Fibroblast of villous mesenchyme (primary cell): ENCODE measurements at regions not wholly inside any gene's neighbourhood (a gene's known extent, or its start where the extent isn't known, plus 50 kb on each side); places are given as distances from the start of the nearest gene placed in this dataset.
"Not testable (repeated sequence)": the region's sequence is repeated elsewhere in the genome, so short reads cannot be mapped to it uniquely, and the experiment has no call there.

Experiments
- DNase-seq: peaks from one replicate; pipeline ENCODE4 v3.0.0-alpha.2; 2010; ENCODE audit warnings: low read depth
- H3K4me3 ChIP-seq: 2 replicates; pipeline ENCODE4 v1.5.1; 2011; ENCODE audit warnings: low read depth, mild to moderate bottlenecking, low read length
- TF ChIP-seq, protein P1 (sequence below): IDR thresholded peaks from 2 replicates; pipeline ENCODE4 v1.5.1; 2012; ENCODE audit warnings: low read depth, mild to moderate bottlenecking, low read length; ENCODE audit not compliant: insufficient read depth

DNA sequence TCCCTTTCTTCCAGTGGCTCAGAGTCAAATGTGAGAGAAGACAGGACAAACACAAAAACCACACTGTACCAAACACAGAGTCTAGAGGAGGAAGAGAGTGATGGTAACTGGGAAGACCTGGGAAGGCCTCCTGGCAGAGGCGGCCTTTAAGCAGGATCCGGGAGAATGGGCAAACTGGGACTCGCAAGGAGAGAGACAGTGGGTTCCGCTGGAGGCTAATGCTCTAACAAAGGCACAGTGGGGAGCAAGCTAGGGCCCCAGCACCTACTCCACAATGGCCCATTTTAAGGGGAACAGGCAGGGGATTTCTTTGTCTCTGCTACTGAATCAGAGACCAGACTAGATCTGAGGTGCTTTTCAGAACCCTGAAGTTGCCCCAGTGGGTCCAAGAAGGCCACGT, 81.4 kb upstream of the HES1 start:
- no peak for DNase-seq
- TF ChIP-seq, protein P1, sequence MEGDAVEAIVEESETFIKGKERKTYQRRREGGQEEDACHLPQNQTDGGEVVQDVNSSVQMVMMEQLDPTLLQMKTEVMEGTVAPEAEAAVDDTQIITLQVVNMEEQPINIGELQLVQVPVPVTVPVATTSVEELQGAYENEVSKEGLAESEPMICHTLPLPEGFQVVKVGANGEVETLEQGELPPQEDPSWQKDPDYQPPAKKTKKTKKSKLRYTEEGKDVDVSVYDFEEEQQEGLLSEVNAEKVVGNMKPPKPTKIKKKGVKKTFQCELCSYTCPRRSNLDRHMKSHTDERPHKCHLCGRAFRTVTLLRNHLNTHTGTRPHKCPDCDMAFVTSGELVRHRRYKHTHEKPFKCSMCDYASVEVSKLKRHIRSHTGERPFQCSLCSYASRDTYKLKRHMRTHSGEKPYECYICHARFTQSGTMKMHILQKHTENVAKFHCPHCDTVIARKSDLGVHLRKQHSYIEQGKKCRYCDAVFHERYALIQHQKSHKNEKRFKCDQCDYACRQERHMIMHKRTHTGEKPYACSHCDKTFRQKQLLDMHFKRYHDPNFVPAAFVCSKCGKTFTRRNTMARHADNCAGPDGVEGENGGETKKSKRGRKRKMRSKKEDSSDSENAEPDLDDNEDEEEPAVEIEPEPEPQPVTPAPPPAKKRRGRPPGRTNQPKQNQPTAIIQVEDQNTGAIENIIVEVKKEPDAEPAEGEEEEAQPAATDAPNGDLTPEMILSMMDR, result no peak
- no peak overlapping the region for H3K4me3 ChIP-seq

DNA sequence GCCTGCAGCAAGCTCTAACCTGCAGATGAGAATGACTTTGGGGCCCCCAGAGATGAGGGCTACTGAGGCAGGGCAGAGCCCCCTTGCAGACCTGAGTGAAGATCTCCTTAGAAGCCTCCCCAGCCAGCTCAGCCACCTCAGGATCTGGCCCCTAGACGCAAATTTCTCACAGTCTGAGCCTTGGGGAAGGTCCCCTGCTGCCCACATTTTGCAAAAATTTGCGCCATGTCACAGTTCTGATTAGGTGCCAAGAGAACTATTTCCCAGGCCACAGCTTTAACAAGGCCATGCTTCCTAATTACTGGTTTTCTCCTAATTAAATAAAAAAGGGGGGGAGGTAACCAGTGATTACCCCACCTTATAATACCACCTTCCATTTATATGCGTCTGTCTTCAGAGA, 81.0 kb upstream of the HES1 start:
- H3K4me3 ChIP-seq, result no peak overlapping the region
- DNase-seq, result no peak
- TF ChIP-seq, protein P1, result no peak

DNA sequence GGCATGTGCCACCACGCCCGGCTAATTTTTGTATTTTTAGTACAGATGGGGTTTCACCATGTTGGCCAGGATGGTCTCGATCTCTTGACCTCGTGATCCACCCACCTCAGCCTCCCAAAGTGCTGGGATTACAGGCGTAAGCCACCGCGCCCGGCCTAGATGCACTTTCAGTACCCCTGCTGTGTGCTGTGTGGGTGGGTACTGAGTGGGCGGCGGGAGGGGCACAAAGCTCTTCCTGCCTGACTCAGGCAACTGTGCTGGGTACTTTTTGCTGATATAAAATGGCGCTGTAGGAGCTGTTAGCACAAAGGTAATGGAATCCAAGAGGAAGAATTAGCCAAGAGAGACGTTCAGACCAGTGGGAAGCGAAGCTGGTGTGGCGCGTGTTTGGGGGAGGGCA, 79.6 kb upstream of the HES1 start:
- not testable (repeated sequence) for H3K4me3 ChIP-seq, DNase-seq

DNA sequence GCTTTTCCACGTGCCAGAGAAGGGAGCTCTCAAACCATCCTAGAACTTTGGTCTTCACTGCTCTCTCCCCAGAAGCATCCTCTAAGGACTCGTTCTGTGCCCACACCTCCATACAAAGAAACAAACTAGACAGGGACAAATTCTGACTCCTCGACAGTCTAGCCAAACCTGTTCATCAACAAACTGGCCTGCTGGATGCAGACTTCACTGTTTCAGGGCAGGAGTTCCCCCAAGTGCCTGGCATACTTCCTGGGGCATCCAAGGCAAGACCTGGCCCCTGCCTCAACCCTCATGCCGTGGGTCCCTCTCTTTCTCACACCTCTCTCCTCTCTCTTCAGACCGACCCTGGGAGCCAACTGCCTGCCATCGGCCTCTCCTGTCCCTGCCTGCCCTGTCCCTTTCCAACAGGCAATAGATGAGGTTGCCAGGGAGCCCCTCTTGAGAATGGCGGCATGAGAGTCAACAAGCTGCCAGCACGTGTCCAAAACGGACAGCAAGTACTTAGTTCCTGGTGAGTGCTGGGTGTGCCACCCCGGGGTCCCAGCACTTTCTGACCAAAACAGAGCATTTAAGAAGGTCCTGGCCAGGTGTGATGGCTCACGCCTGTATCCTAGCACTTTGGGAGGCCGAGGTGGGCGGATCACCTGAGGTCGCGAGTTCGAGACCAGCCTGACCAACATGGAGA, 79.1 kb upstream of the HES1 start:
- H3K4me3 ChIP-seq, result no peak overlapping the region
- TF ChIP-seq, protein P1, result no peak
- DNase-seq, result no peak

DNA sequence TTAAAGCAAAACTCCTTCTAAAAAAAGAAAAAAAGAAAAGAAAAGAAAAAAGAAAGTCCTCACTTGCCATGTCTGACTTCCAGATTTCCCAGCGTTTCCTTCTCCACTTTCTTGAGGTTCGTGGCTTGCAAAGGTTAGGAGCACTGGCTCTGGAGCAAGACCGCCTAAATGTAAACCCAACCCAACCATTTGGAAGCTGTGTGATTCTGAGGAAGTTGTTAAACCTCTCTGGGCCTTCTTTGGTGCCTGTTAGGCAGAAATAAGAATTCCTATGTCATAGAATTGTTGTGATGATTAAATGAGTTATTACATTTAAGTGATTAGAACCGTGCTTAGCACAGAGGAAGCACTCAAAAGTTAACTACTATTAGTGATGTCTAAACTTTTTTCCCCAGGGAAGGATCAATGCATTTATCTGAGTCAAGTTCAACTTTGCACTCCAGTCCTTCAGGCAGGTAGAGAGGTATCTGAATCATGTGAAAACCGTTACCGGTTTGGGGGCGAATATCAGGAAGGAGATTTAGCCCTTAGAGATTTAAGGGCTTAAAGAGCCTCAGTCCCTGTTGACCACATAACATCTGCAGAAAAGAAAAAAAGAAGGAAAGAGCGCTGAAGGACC, 78.3 kb upstream of the HES1 start:
- DNase-seq, result no peak
- H3K4me3 ChIP-seq, result peak overlapping the region; percentile 9
- TF ChIP-seq, protein P1, result no peak

DNA sequence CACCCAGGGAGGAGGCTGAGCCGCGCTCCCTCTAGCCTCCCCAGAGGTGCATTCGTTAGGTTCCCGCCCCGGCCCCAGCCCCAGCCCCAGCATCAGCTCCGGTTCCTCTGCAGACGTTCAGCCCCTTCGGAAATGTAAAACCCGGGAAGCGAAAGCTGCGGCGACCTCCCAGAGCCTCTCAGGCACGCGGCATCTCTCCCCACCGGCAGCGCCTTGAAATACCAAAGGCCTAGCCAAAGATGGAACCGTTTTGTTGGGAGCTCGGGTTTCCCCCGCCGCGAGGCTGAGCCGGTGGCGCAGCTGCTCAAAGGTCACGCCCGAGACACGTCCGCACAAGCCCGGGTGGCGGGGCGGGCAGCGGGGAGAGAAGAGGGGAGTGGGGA, 77.8 kb upstream of the HES1 start:
- TF ChIP-seq, protein P1, result no peak
- DNase-seq, result peak; percentile 71
- H3K4me3 ChIP-seq, result peak overlapping the region; percentile 9

DNA sequence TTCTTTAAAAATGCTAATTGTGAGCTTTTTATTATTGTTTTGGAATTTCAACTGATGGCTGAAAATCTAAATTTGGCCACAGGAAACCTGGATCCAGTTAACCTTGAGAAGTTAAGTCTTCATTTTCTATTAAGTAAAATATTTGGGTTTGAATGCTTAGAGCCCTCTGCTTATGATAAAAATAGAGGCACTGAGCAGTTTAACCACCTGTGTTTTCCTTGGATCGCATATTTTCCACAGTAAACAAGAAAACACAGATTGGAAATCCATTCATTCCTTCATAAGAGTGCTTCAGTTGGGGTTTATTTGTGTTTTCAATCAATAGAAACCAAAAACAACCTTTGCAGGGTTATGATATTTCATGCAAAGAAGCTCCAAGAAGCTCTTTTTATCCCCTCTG, 77.2 kb upstream of the HES1 start:
- H3K4me3 ChIP-seq, result no peak overlapping the region
- no peak for DNase-seq
- TF ChIP-seq, protein P1, result no peak
